Hippocampal formation (tissue), 2 donors: ENCODE measurements at regions not wholly inside any gene's neighbourhood (a gene's known extent, or its start where the extent isn't known, plus 50 kb on each side); places are given as distances from the start of the nearest gene placed in this dataset.
A peak's percentile ranks its signal among the peaks of the same experiment; 100 is the strongest.

ENCODE experiments used
- DNase-seq, 2 donors: peaks; one replicate each; lab custom pipeline; 2025; lab: John Stamatoyannopoulos, UW

- DNase-seq, result no peak
Measured at GRCh38 chr12:125678589-125678993, 613.4 kb downstream of the AACS start.

GRCh38 chr12:125683748-125684381, 618.6 kb downstream of the AACS start:
- peak in 1 of 2 donors; percentile 7 for DNase-seq

GRCh38 chr12:125684968-125685790, 619.9 kb downstream of the AACS start:
- no peak for DNase-seq

GRCh38 chr12:125685915-125686314, 620.7 kb downstream of the AACS start:
- no peak for DNase-seq

GRCh38 chr12:125687403-125687802, 622.2 kb downstream of the AACS start:
- no peak for DNase-seq

- no peak for DNase-seq
Measured at GRCh38 chr12:125687820-125688219, 622.6 kb downstream of the AACS start.

- no peak for DNase-seq
Measured at GRCh38 chr12:125688223-125688622, 623.0 kb downstream of the AACS start.

- DNase-seq, result no peak
Measured at GRCh38 chr12:125688881-125689280, 623.6 kb downstream of the AACS start.

GRCh38 chr12:125689576-125690410, 624.6 kb downstream of the AACS start:
- DNase-seq, result no peak

- DNase-seq, result no peak
Measured at GRCh38 chr12:125690841-125691240, 625.6 kb downstream of the AACS start.

- DNase-seq, result no peak
Measured at GRCh38 chr12:125696054-125696453, 630.8 kb downstream of the AACS start.

GRCh38 chr12:125704803-125705202, 639.6 kb downstream of the AACS start:
- no peak for DNase-seq

GRCh38 chr12:125720961-125721360, 655.7 kb downstream of the AACS start:
- no peak for DNase-seq

- DNase-seq, result no peak
Measured at GRCh38 chr12:125734137-125734536, 668.9 kb downstream of the AACS start.

- DNase-seq, result no peak
Measured at GRCh38 chr12:125738211-125738610, 673.0 kb downstream of the AACS start.

GRCh38 chr12:125742413-125742812, 677.2 kb downstream of the AACS start:
- peak in 1 of 2 donors; percentile 2 for DNase-seq

GRCh38 chr12:125744201-125744600, 679.0 kb downstream of the AACS start:
- no peak for DNase-seq

GRCh38 chr12:125755512-125755911, 690.3 kb downstream of the AACS start:
- DNase-seq, result no peak

- DNase-seq, result no peak
Measured at GRCh38 chr12:125766091-125766490, 700.9 kb downstream of the AACS start.

GRCh38 chr12:125772403-125772802, 707.2 kb downstream of the AACS start:
- DNase-seq, result no peak

GRCh38 chr12:125773033-125773640, 707.9 kb downstream of the AACS start:
- no peak for DNase-seq

GRCh38 chr12:125775507-125775906, 710.3 kb downstream of the AACS start:
- no peak for DNase-seq
